Keratinocyte (primary cell): ENCODE measurements at regions not wholly inside any gene's neighbourhood (a gene's known extent, or its start where the extent isn't known, plus 50 kb on each side); places are given as distances from the start of the nearest gene placed in this dataset.

Experiments used
- DNase-seq: peaks from one replicate; pipeline ENCODE4 v3.0.0-alpha.2; 2011; ENCODE audit warnings: low read depth, missing footprints, low spot score
- FAIRE-seq: peaks from 2 replicates; lab custom pipeline; 2011; peaks lifted over from hg19 to GRCh38; lab: Jason Lieb, UNC
- H2AFZ ChIP-seq: 2 replicates; pipeline ENCODE4 v1.6.0; 2012; ENCODE audit warnings: low read length, control low read depth, inconsistent platforms; ENCODE audit not compliant: control insufficient read depth
- H3K27ac ChIP-seq: 2 replicates; pipeline ENCODE4 v1.5.1; 2011; ENCODE audit warnings: low read length; ENCODE audit not compliant: control insufficient read depth, insufficient read depth
- H3K27me3 ChIP-seq: 3 replicates; pipeline ENCODE4 v1.6.0; 2011; ENCODE audit warnings: low read length; ENCODE audit not compliant: control insufficient read depth, insufficient read depth; ENCODE audit errors: extremely low read depth
- H3K36me3 ChIP-seq, 2 experiments: 2 replicates in 1 of 2; 3 replicates in 1 of 2; pipeline ENCODE4 v1.5.1; 2011; ENCODE audit warnings: low read length in 2 of 2, mild to moderate bottlenecking in 1 of 2; ENCODE audit not compliant: control insufficient read depth in 2 of 2, insufficient read depth in 2 of 2; ENCODE audit errors: extremely low read depth in 1 of 2
- H3K4me1 ChIP-seq: 3 replicates; pipeline ENCODE4 v1.5.1; 2011; ENCODE audit warnings: low read length; ENCODE audit not compliant: control insufficient read depth, insufficient read depth; ENCODE audit errors: extremely low read depth
- H3K4me2 ChIP-seq: 3 replicates; pipeline ENCODE4 v1.6.0; 2011; ENCODE audit warnings: low read depth, low read length; ENCODE audit not compliant: control insufficient read depth, insufficient read depth; ENCODE audit errors: extremely low read depth
- H3K4me3 ChIP-seq, 3 experiments: fragments of 200-600 bp in 1 of 3; sonication (generic) in 1 of 3; 2 replicates in 2 of 3; 3 replicates in 1 of 3; pipeline ENCODE4 v1.5.1; 2011 to 2016; ENCODE audit warnings: low read length in 3 of 3, mild to moderate bottlenecking in 3 of 3, control low read depth in 2 of 3, inconsistent platforms in 1 of 3, low read depth in 1 of 3, mixed read lengths in 1 of 3, mixed run types in 1 of 3, moderate library complexity in 1 of 3; ENCODE audit not compliant: control insufficient read depth in 2 of 3, insufficient read depth in 2 of 3; ENCODE audit errors: extremely low read depth in 1 of 3
- H3K79me2 ChIP-seq: 2 replicates; pipeline ENCODE4 v1.6.0; 2012; ENCODE audit warnings: low read length; ENCODE audit not compliant: control insufficient read depth, insufficient read depth
- H3K9ac ChIP-seq: 3 replicates; pipeline ENCODE4 v1.6.0; 2011; ENCODE audit warnings: low read length; ENCODE audit not compliant: control insufficient read depth, insufficient read depth; ENCODE audit errors: extremely low read depth
- H3K9me1 ChIP-seq: 3 replicates; pipeline ENCODE4 v1.6.0; 2011; ENCODE audit warnings: low read length; ENCODE audit not compliant: control insufficient read depth, insufficient read depth; ENCODE audit errors: extremely low read depth
- H3K9me3 ChIP-seq: 2 replicates; pipeline ENCODE4 v1.5.1; 2012; ENCODE audit warnings: low read depth, low read length; ENCODE audit not compliant: control insufficient read depth
- H4K20me1 ChIP-seq: 3 replicates; pipeline ENCODE4 v1.6.0; 2011; ENCODE audit warnings: low read length; ENCODE audit not compliant: control insufficient read depth, insufficient read depth; ENCODE audit errors: extremely low read depth
- CTCF ChIP-seq, 3 experiments: IDR thresholded peaks in 1 of 3; conservative IDR thresholded peaks in 1 of 3; optimal IDR thresholded peaks in 1 of 3; 2 replicates in 2 of 3; 3 replicates in 1 of 3; pipeline versions ENCODE3 to v1.5.1; 2011; ENCODE audit warnings: low read length in 3 of 3, mild to moderate bottlenecking in 3 of 3, moderate library complexity in 2 of 3, control low read depth in 1 of 3, inconsistent platforms in 1 of 3; ENCODE audit not compliant: insufficient read depth in 2 of 3; ENCODE audit errors: extremely low read depth in 1 of 3
- EZH2 ChIP-seq: IDR thresholded peaks from one replicate; pipeline ENCODE4 v1.6.1; 2012; ENCODE audit warnings: inconsistent platforms, mild to moderate bottlenecking, low read length, moderate library complexity
- dilution Hi-C: fragments of 300-500 bp; cut with MboI; formaldehyde crosslinking; loops from one replicate; pipeline ENCODE4 v1.7.0; 2020; ENCODE audit warnings: low sequenced_read_pairs; ENCODE audit not compliant: extremely low pct_ligation_motif_present

GRCh38 chr7:123343611-123344010, 143.8 kb upstream of the SLC13A1 start:
- no peak overlapping the region for H3K27ac ChIP-seq
- H3K27me3 ChIP-seq, result no peaks in the 10 kb centered on the region
- FAIRE-seq (no peak), DNase-seq (no peak)
- no peak overlapping the region for H3K4me2 ChIP-seq
- H2AFZ ChIP-seq, result no peak overlapping the region
- no peak for TF ChIP-seq CTCF (optimal IDR thresholded peaks at IDR 0.05 in 1 of 3, IDR thresholded peaks at IDR 0.05 in 1 of 3, conservative IDR thresholded peaks at IDR 0.05 in 1 of 3; ENCODE audit: extremely low read depth in 1 of 3, insufficient read depth in 2 of 3, low read length in 3 of 3)
- TF ChIP-seq EZH2, result no peak
- no peak overlapping the region for H3K4me3 ChIP-seq
- no peak overlapping the region for H3K9ac ChIP-seq
- no peaks in the 10 kb centered on the region for H3K9me3 ChIP-seq
- H3K9me1 ChIP-seq, result no peaks in the 10 kb centered on the region
- H3K79me2 ChIP-seq, result no peaks in the 10 kb centered on the region
- no peaks in the 10 kb centered on the region for H3K4me1 ChIP-seq
- dilution Hi-C loops, result no loop called here
- H3K36me3 ChIP-seq, result no peaks in the 10 kb centered on the region
- no peaks in the 10 kb centered on the region for H4K20me1 ChIP-seq

- H2AFZ ChIP-seq, result no peak overlapping the region
- no peak overlapping the region for H3K4me3 ChIP-seq
- DNase-seq (no peak), FAIRE-seq (no peak)
- no peaks in the 10 kb centered on the region for H3K4me1 ChIP-seq
- TF ChIP-seq EZH2 (no peak), CTCF (optimal IDR thresholded peaks at IDR 0.05 in 1 of 3, IDR thresholded peaks at IDR 0.05 in 1 of 3, conservative IDR thresholded peaks at IDR 0.05 in 1 of 3; ENCODE audit: extremely low read depth in 1 of 3, insufficient read depth in 2 of 3, low read length in 3 of 3) (no peak)
- H3K9me3 ChIP-seq, result no peaks in the 10 kb centered on the region
- H3K9me1 ChIP-seq, result no peaks in the 10 kb centered on the region
- no peaks in the 10 kb centered on the region for H3K36me3 ChIP-seq
- no peak overlapping the region for H3K4me2 ChIP-seq
- dilution Hi-C loops, result no loop called here
- no peaks in the 10 kb centered on the region for H4K20me1 ChIP-seq
- no peaks in the 10 kb centered on the region for H3K27me3 ChIP-seq
- no peaks in the 10 kb centered on the region for H3K79me2 ChIP-seq
- no peak overlapping the region for H3K27ac ChIP-seq
- no peak overlapping the region for H3K9ac ChIP-seq
These were observed 141.3 kb upstream of the SLC13A1 start for GRCh38 chr7:123341102-123341501.
